Upper lobe of left lung (tissue), 6 donors: ENCODE measurements at regions not wholly inside any gene's neighbourhood (a gene's known extent, or its start where the extent isn't known, plus 50 kb on each side); places are given as distances from the start of the nearest gene placed in this dataset.

ENCODE experiments used
- ATAC-seq, 2 donors: fragments of 200-7000 bp; cut with Tn5 transposase; one replicate each; pipeline ENCODE4 v1.9.1; 2022; ENCODE audit warnings: mild to moderate bottlenecking in 2 of 2, moderate library complexity in 2 of 2; ENCODE audit not compliant: low FRiP score in 2 of 2
- DNase-seq, 2 donors: peaks; one replicate each; pipeline ENCODE4 v3.0.0-alpha.2; 2019 to 2020
- H3K27ac ChIP-seq, 4 donors: fragments of 200-600 bp; sonication (generic); one replicate each; pipeline ENCODE4 v1.5.1; 2016 to 2019
- H3K27me3 ChIP-seq, 4 donors: fragments of 200-600 bp; sonication (generic); one replicate each; pipeline ENCODE4 v1.5.1; 2017 to 2019
- H3K36me3 ChIP-seq, 4 donors: fragments of 200-600 bp; sonication (generic); one replicate each; pipeline ENCODE4 v1.5.1; 2016 to 2019
- H3K4me1 ChIP-seq, 4 donors: fragments of 200-600 bp; sonication (generic); one replicate each; pipeline ENCODE4 v1.5.1; 2018 to 2019
- H3K4me3 ChIP-seq, 4 donors: fragments of 200-600 bp; sonication (generic); one replicate each; pipeline ENCODE4 v1.5.1; 2017 to 2019; ENCODE audit warnings: mild to moderate bottlenecking in 2 of 4, moderate library complexity in 1 of 4
- H3K9me3 ChIP-seq, 4 donors: fragments of 200-600 bp; sonication (generic); one replicate each; pipeline ENCODE4 v1.5.1; 2018 to 2019
- EP300 ChIP-seq, 4 donors: sonication (generic); formaldehyde crosslinking; IDR thresholded peaks; one replicate each; pipeline ENCODE4 v1.5.1; 2017; ENCODE audit warnings: antibody characterized with exemption in 4 of 4, control low read depth in 2 of 4
- POLR2A ChIP-seq, 4 donors: fragments of 450-650 bp; IDR thresholded peaks; one replicate each; pipeline ENCODE4 v1.5.1; 2016 to 2017; ENCODE audit warnings: antibody characterized with exemption in 4 of 4, mild to moderate bottlenecking in 2 of 4
- POLR2AphosphoS5 ChIP-seq, 2 donors: sonication (generic); formaldehyde crosslinking; IDR thresholded peaks; one replicate each; pipeline ENCODE4 v1.5.1; 2017; ENCODE audit warnings: antibody characterized with exemption in 2 of 2
- WGBS, 2 donors: methylation state at CpG; one replicate each; pipeline ENCODE4 v1.1.5; 2017 to 2018; 5-methylcytosine and 5-hydroxymethylcytosine counted together
- TF ChIP-seq, protein P1 (sequence below), 6 experiments: fragments of 450-650 bp in 4 of 6; fragments of 200-600 bp in 2 of 6; sonication (generic) in 2 of 6; IDR thresholded peaks; one replicate each; pipeline ENCODE4 v1.5.1; 2016 to 2019; ENCODE audit warnings: antibody characterized with exemption in 6 of 6
- donor health status: DM: no; HTN: no; CAD: no; lungs with moderate emphysema.
- donor health status: DM: no; HTN: yes; CAD: no; lungs with severe emphysema.

DNA sequence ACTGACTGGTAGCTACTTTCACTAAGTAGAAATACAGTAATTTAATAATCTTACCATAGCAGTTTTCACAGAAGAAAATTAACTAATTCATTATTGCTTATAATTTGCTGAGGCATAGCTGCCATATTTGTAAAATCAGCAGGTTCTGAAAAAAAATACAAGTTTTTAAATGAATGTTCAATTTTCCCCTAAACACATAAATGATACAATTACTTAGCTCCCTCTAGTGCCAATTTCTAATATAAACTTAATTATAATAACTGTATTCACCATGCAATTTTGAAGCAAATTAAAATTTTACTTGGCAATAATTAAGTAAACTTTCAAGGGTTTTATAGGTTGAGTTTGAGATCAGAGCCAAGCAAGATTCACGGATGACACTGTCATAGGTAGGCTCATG is 1321.6 kb upstream of the ACVR2A start:
- Histone ChIP-seq H3K27ac (no peak overlapping the region), H3K27me3 (no peaks in the 10 kb centered on the region), H3K36me3 (no peaks in the 10 kb centered on the region), H3K4me3 (no peak overlapping the region), H3K4me1 (no peaks in the 10 kb centered on the region), H3K9me3 (no peaks in the 10 kb centered on the region)
- no peak for ATAC-seq
- TF ChIP-seq EP300 (IDR thresholded peaks at IDR 0.05) = no peak
- no peak for TF ChIP-seq POLR2A (IDR thresholded peaks at IDR 0.05)
- no peak for TF ChIP-seq POLR2AphosphoS5 (IDR thresholded peaks at IDR 0.05)
- TF ChIP-seq, protein P1, sequence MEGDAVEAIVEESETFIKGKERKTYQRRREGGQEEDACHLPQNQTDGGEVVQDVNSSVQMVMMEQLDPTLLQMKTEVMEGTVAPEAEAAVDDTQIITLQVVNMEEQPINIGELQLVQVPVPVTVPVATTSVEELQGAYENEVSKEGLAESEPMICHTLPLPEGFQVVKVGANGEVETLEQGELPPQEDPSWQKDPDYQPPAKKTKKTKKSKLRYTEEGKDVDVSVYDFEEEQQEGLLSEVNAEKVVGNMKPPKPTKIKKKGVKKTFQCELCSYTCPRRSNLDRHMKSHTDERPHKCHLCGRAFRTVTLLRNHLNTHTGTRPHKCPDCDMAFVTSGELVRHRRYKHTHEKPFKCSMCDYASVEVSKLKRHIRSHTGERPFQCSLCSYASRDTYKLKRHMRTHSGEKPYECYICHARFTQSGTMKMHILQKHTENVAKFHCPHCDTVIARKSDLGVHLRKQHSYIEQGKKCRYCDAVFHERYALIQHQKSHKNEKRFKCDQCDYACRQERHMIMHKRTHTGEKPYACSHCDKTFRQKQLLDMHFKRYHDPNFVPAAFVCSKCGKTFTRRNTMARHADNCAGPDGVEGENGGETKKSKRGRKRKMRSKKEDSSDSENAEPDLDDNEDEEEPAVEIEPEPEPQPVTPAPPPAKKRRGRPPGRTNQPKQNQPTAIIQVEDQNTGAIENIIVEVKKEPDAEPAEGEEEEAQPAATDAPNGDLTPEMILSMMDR (IDR thresholded peaks at IDR 0.05) = no peak
- DNase-seq = no peak
- WGBS, 2 donors = 53 to 62% methylated on average over 1 of the region's 1 CpG

DNA sequence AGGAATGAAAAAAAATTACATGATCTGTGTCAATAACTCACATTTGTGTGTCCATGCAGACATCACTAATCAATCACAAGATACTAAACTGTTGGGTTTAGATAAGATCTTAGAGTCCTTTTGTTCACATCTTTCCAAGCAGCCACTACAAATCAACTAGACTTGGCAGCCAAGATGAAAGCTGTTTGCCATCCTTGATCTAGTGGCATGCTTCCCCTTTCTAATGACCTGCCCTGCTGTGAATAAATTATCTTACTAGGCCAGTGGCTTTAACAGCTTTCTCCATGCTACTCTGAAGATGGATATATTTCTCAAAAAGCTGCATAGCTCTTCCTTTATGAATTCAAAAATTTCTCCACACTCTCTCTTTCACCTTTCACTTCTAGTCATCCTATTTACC is 1338.0 kb upstream of the ACVR2A start:
- no peak overlapping the region for H3K4me3 ChIP-seq
- H3K27me3 ChIP-seq = no peaks in the 10 kb centered on the region
- ATAC-seq = no peak
- TF ChIP-seq POLR2A (IDR thresholded peaks at IDR 0.05) (no peak), EP300 (IDR thresholded peaks at IDR 0.05) (no peak), POLR2AphosphoS5 (IDR thresholded peaks at IDR 0.05) (no peak)
- TF ChIP-seq, protein P1 (IDR thresholded peaks at IDR 0.05) = no peak
- no peak for DNase-seq
- no peaks in the 10 kb centered on the region for H3K36me3 ChIP-seq
- no peaks in the 10 kb centered on the region for H3K9me3 ChIP-seq
- no peak overlapping the region for H3K27ac ChIP-seq
- no peaks in the 10 kb centered on the region for H3K4me1 ChIP-seq

DNA sequence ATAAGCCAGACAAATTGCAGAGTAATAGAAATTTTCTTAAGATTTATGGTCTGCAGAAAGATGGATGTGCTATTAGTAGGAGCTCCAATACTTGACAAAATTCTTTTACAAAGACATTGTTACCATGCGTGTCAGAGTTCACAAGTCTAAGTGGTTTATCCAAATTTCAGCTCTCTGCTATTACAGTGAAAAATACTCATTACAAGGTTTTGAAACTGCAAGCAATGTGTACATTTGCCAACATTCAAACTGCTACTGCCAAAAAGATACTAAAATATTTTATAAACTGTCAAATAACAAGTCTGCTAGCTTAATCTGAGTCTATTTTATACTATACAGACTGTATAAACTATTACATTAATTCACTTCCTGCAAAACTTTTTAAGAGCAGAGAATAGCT is 1341.5 kb upstream of the ACVR2A start:
- Histone ChIP-seq H3K9me3 (no peaks in the 10 kb centered on the region), H3K27ac (no peak overlapping the region), H3K27me3 (no peaks in the 10 kb centered on the region), H3K4me3 (no peak overlapping the region), H3K4me1 (no peaks in the 10 kb centered on the region), H3K36me3 (no peaks in the 10 kb centered on the region)
- ATAC-seq (no peak), DNase-seq (no peak)
- TF ChIP-seq, protein P1 (IDR thresholded peaks at IDR 0.05) = no peak
- TF ChIP-seq POLR2A (IDR thresholded peaks at IDR 0.05) (no peak), POLR2AphosphoS5 (IDR thresholded peaks at IDR 0.05) (no peak), EP300 (IDR thresholded peaks at IDR 0.05) (no peak)
- WGBS, 2 donors = 83 to 85% methylated on average over 1 of the region's 1 CpG

DNA sequence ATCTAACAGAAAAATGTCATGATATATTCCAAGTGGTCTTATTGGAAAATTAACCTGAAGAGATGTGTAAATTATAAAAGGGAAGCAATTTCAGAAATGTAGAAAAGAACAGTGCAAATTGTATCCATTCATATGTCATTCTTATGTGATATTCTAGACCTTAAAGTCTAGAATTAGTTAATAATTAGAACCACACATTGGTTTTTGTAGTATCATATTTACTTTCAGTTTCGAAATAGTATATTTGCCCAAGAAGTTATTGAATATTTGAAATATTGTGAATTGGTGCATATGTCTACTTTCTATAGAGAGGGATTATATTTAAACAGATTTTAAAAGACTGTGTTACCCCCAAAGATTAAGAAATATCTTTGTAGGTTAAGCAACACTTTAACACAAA is 1348.6 kb upstream of the ACVR2A start:
- Histone ChIP-seq H3K4me3 (no peak overlapping the region), H3K4me1 (no peaks in the 10 kb centered on the region), H3K9me3 (peaks cover 0 to 7% (median 0%) of the 10 kb centered on the region in 4 donors), H3K36me3 (no peaks in the 10 kb centered on the region), H3K27ac (no peak overlapping the region), H3K27me3 (no peaks in the 10 kb centered on the region)
- ATAC-seq = no peak
- no peak for DNase-seq
- TF ChIP-seq POLR2A (IDR thresholded peaks at IDR 0.05) (no peak), POLR2AphosphoS5 (IDR thresholded peaks at IDR 0.05) (no peak), EP300 (IDR thresholded peaks at IDR 0.05) (no peak)
- TF ChIP-seq, protein P1 (IDR thresholded peaks at IDR 0.05) = no peak
- whole genome bisulfite sequencing, 2 donors = 80 to 85% methylated on average over 1 of the region's 1 CpG

DNA sequence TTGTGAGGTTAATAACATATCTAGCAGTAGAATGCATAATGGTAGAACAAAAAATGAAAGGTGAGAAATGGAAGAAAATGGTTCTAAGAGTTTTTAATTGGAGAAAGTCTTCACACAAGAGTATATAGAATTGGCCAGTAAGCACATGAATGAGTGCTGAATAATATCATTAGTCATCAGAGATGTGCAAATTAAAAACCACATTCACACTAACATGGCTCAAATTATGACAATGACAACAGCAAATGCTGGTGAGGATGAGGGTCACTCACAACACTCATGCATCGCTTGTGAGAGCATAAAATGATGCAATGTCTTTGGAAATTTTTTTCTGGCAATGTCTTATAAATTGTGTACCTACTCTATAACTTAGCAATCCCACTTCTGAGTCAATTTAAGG is 1355.4 kb upstream of the ACVR2A start:
- TF ChIP-seq POLR2AphosphoS5 (IDR thresholded peaks at IDR 0.05) = no peak
- TF ChIP-seq, protein P1 (IDR thresholded peaks at IDR 0.05) = no peak
- no peak for TF ChIP-seq POLR2A (IDR thresholded peaks at IDR 0.05)
- TF ChIP-seq EP300 (IDR thresholded peaks at IDR 0.05) = no peak
- no peaks in the 10 kb centered on the region for H3K36me3 ChIP-seq
- H3K4me1 ChIP-seq = no peaks in the 10 kb centered on the region
- DNase-seq = no peak
- no peaks in the 10 kb centered on the region for H3K27me3 ChIP-seq
- no peak overlapping the region for H3K4me3 ChIP-seq
- no peak overlapping the region for H3K27ac ChIP-seq
- ATAC-seq = no peak
- 83 to 85% methylated on average over 1 of the region's 1 CpG for WGBS, 2 donors
- H3K9me3 ChIP-seq = peaks cover 0 to 5% (median 0%) of the 10 kb centered on the region in 4 donors
